Lower leg skin (tissue), 3 donors: ENCODE measurements at regions not wholly inside any gene's neighbourhood (a gene's known extent, or its start where the extent isn't known, plus 50 kb on each side); places are given as distances from the start of the nearest gene placed in this dataset.
"Not testable (repeated sequence)": the region's sequence is repeated elsewhere in the genome, so short reads cannot be mapped to it uniquely, and the experiment has no call there.

Experiments
- POLR2A ChIP-seq, 2 donors: fragments of 450-650 bp; IDR thresholded peaks; one replicate each; pipeline ENCODE4 v1.6.1; 2016 to 2017; ENCODE audit warnings: antibody characterized with exemption in 2 of 2, mild to moderate bottlenecking in 1 of 2, moderate library complexity in 1 of 2
- TF ChIP-seq, protein P1 (sequence below), 3 donors: fragments of 450-650 bp; IDR thresholded peaks; one replicate each; pipeline ENCODE4 v1.5.1; 2016; ENCODE audit warnings: antibody characterized with exemption in 3 of 3, mild to moderate bottlenecking in 3 of 3, moderate library complexity in 2 of 3

DNA sequence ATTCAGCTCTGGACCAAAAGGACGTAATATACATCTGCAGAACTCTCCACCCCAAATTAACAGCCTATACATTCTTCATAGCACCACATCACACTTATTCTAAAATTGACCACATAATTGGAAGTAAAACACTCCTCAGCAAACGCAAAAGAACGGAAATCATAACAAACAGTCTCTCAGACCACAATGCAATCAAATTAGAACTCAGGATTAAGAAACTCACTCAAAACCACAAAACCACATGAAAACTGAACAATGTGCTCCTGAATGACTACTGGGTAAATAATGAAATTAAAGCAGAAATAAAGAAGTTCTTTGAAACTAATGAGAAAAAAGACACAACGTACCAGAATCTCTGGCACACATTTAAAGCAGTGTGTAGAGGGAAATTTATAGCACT is 322.9 kb downstream of the LRRC3B start:
- TF ChIP-seq, protein P1, sequence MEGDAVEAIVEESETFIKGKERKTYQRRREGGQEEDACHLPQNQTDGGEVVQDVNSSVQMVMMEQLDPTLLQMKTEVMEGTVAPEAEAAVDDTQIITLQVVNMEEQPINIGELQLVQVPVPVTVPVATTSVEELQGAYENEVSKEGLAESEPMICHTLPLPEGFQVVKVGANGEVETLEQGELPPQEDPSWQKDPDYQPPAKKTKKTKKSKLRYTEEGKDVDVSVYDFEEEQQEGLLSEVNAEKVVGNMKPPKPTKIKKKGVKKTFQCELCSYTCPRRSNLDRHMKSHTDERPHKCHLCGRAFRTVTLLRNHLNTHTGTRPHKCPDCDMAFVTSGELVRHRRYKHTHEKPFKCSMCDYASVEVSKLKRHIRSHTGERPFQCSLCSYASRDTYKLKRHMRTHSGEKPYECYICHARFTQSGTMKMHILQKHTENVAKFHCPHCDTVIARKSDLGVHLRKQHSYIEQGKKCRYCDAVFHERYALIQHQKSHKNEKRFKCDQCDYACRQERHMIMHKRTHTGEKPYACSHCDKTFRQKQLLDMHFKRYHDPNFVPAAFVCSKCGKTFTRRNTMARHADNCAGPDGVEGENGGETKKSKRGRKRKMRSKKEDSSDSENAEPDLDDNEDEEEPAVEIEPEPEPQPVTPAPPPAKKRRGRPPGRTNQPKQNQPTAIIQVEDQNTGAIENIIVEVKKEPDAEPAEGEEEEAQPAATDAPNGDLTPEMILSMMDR (IDR thresholded peaks at IDR 0.05), result not testable (repeated sequence)
- not testable (repeated sequence) for TF ChIP-seq POLR2A (IDR thresholded peaks at IDR 0.05)
